B cell (primary cell): ENCODE measurements at regions not wholly inside any gene's neighbourhood (a gene's known extent, or its start where the extent isn't known, plus 50 kb on each side); places are given as distances from the start of the nearest gene placed in this dataset. TPM values are rescaled to one million over a fixed set of nuclear protein-coding genes. Genes with fewer than 3 reads are reported as not detected.

Source experiments
- ATAC-seq: fragments of 200-7000 bp; cut with Tn5 transposase; one replicate; pipeline ENCODE4 v1.10.0; 2021; ENCODE audit warnings: low read depth, mild to moderate bottlenecking, moderate number of reproducible peaks, moderate library complexity
- CTCF ChIA-PET: fragments of 350-600 bp; sonication (Branson Sonifier 250); formaldehyde crosslinking; loops from one replicate; lab custom pipeline; 2021; ENCODE audit warnings: antibody characterized with exemption, inconsistent platforms; lab: Charles Lee
- POLR2A ChIA-PET: fragments of 350-600 bp; sonication (Branson Sonifier 250); formaldehyde crosslinking; loops from one replicate; lab custom pipeline; 2021; ENCODE audit warnings: antibody characterized with exemption; lab: Charles Lee
- DNase-seq: peaks from one replicate; pipeline ENCODE4 v3.0.0; 2013
- H2AFZ ChIP-seq: 2 replicates; pipeline ENCODE4 v1.6.1; 2012; ENCODE audit warnings: mild to moderate bottlenecking, low read depth, low read length; ENCODE audit not compliant: insufficient read depth, poor library complexity, severe bottlenecking
- H3K27ac ChIP-seq, 2 donors: 1 replicate in 1 of 2; 2 replicates in 1 of 2; pipeline ENCODE4 v1.5.1; 2012 to 2013; ENCODE audit warnings: low read length in 2 of 2, mild to moderate bottlenecking in 2 of 2, moderate library complexity in 1 of 2
- H3K27me3 ChIP-seq, 4 experiments: fragments of 200-600 bp in 1 of 4; sonication (generic) in 1 of 4; replicated peaks in 1 of 4; 1 replicate in 2 of 4; 2 replicates in 2 of 4; pipeline versions ENCODE4 v1.6.1 to v1.7.0; 2013 to 2016; ENCODE audit warnings: low read length in 3 of 4, mild to moderate bottlenecking in 2 of 4, mixed read lengths in 1 of 4, moderate library complexity in 1 of 4; ENCODE audit not compliant: insufficient read depth in 4 of 4, control insufficient read depth in 3 of 4; ENCODE audit errors: control extremely low read depth in 1 of 4
- H3K36me3 ChIP-seq, 2 experiments: replicated peaks in 1 of 2; 1 replicate in 1 of 2; 2 replicates in 1 of 2; pipeline versions ENCODE4 v1.6.1 to v1.7.1; 2013; ENCODE audit warnings: low read length in 1 of 2; ENCODE audit not compliant: insufficient read depth in 2 of 2, control insufficient read depth in 1 of 2; ENCODE audit errors: control extremely low read depth in 1 of 2, extremely low read depth in 1 of 2
- H3K4me1 ChIP-seq, 2 donors: fragments of 200-600 bp in 1 of 2; sonication (generic) in 1 of 2; 1 replicate in 1 of 2; 2 replicates in 1 of 2; pipeline versions ENCODE4 v1.5.1 to v1.6.1; 2013 to 2017; ENCODE audit warnings: low read length in 2 of 2; ENCODE audit not compliant: control insufficient read depth in 2 of 2, insufficient read depth in 2 of 2
- H3K4me2 ChIP-seq: replicated peaks from 2 replicates; pipeline ENCODE3; 2012; ENCODE audit warnings: mild to moderate bottlenecking, low read depth, low read length; ENCODE audit not compliant: poor library complexity, severe bottlenecking
- H3K4me3 ChIP-seq, 5 experiments: fragments of 200-600 bp in 1 of 5; sonication (generic) in 1 of 5; 1 replicate in 3 of 5; 2 replicates in 2 of 5; pipeline versions ENCODE4 v1.5.1 to v1.7.0; 2011 to 2016; ENCODE audit warnings: low read length in 4 of 5, mild to moderate bottlenecking in 4 of 5, low read depth in 2 of 5, control low read depth in 1 of 5, moderate library complexity in 1 of 5; ENCODE audit not compliant: insufficient read depth in 1 of 5; ENCODE audit errors: control extremely low read depth in 1 of 5, extremely low read depth in 1 of 5
- H3K79me2 ChIP-seq: fragments of 200-600 bp; sonication (generic); one replicate; pipeline ENCODE4 v1.6.0; 2016; ENCODE audit warnings: low read length; ENCODE audit not compliant: control insufficient read depth, insufficient read depth
- H3K9ac ChIP-seq: fragments of 200-600 bp; sonication (generic); 2 replicates; pipeline ENCODE4 v1.6.1; 2017; ENCODE audit warnings: mild to moderate bottlenecking, low read length, moderate library complexity
- H3K9me3 ChIP-seq, 3 donors: one replicate each; pipeline versions ENCODE4 v1.6.1 to v1.7.1; 2013; ENCODE audit warnings: low read length in 2 of 3; ENCODE audit not compliant: control insufficient read depth in 2 of 3, insufficient read depth in 1 of 3; ENCODE audit errors: control extremely low read depth in 1 of 3
- H4K20me1 ChIP-seq: 2 replicates; pipeline ENCODE4 v1.6.0; 2012; ENCODE audit warnings: mild to moderate bottlenecking, low read length; ENCODE audit not compliant: insufficient read depth, control insufficient read depth, poor library complexity, severe bottlenecking
- H3K27ac Mint-ChIP-seq: one replicate; pipeline ENCODE4 v1.8.0; 2021; ENCODE audit warnings: mixed read lengths
- H3K27me3 Mint-ChIP-seq: one replicate; pipeline ENCODE4 v1.8.0; 2021; ENCODE audit warnings: mixed read lengths
- H3K4me1 Mint-ChIP-seq: one replicate; pipeline ENCODE4 v1.8.0; 2021; ENCODE audit warnings: mixed read lengths
- H3K4me3 Mint-ChIP-seq: one replicate; pipeline ENCODE4 v1.8.0; 2021; ENCODE audit warnings: mixed read lengths
- H3K9me3 Mint-ChIP-seq: one replicate; pipeline ENCODE4 v1.8.0; 2022; ENCODE audit warnings: mixed read lengths; ENCODE audit not compliant: insufficient read depth
- CTCF ChIP-seq: fragments of 200-600 bp; IDR thresholded peaks from one replicate; pipeline ENCODE4 v1.8.0; 2022; ENCODE audit warnings: antibody characterized with exemption, mild to moderate bottlenecking
- EZH2 ChIP-seq: IDR thresholded peaks from 2 replicates; pipeline ENCODE4 v1.6.1; 2012; ENCODE audit warnings: borderline replicate concordance, low read depth, mild to moderate bottlenecking, moderate library complexity, low read length; ENCODE audit not compliant: insufficient read depth, poor library complexity, severe bottlenecking
- WGBS: methylation state at CpG from one replicate; pipeline ENCODE4 v1.1.5; 2013; ENCODE audit warnings: missing lambda C conversion rate; ENCODE audit not compliant: insufficient coverage; 5-methylcytosine and 5-hydroxymethylcytosine counted together
- intact Hi-C: fragments of 100-400 bp; cut with micrococcal nuclease; formaldehyde crosslinking; loops from one replicate; pipeline ENCODE4 v1.10.0; 2022
- small RNA-seq: library from RNA; depleted of rRNA; stranded (forward); fragments of <200 nt; gene quantifications from one replicate; pipeline ENCODE3, GENCODE V24; 2012; ENCODE audit warnings: low replicate concordance, low read depth; ENCODE audit not compliant: insufficient read length

DNA sequence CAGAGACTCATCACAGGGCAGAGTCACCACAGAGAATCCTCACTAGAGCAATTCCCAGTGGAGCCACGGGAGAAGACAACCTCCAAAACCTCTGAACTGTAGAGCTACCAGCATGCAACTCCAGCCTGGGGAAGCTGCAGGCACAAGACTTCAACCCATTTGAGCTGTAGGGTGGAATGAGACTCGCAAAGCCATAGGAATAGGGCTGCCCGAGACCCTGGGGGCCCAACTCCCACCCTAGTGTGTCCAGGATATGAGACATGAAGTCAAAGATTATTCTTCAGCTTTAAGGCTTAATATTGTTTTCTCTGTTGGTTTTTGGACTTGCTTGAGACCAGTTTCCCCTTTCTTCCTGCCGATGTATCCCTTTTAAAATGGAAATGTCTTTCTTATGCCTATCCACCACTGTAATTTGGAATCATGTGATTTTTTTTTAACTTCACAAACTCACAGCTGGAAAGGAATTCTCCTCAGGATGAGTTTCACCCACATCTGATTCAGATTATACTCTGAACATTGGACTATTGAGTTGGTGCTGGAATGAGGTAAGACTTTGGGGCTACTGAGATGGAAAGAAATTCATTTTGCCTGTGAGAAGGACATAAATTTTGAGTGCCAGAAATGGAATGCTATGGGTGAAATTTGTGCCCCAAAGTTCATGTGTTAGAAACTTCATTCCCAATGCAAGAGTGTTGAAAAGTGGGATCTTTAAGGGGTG, 59.6 kb upstream of the ST6GALNAC5 start:
- CTCF ChIA-PET, result no interaction called here

More for the DNA sequence above, 59.6 kb upstream of the ST6GALNAC5 start:
- H2AFZ ChIP-seq, result no peak overlapping the region
- no peaks in the 10 kb centered on the region for H3K27me3 ChIP-seq
- Mint-ChIP-seq H3K27me3 (peaks cover 3% of the 10 kb centered on the region), H3K4me1 (no peaks in the 10 kb centered on the region), H3K9me3 (no peaks in the 10 kb centered on the region), H3K4me3 (no peak overlapping the region), H3K27ac (no peak overlapping the region)
- DNase-seq, result no peak
- WGBS, result 86% methylated on average over 2 of the region's 4 CpGs
- no peak overlapping the region for H3K4me2 ChIP-seq
- no peak overlapping the region for H3K9ac ChIP-seq
- H3K9me3 ChIP-seq, result no peaks in the 10 kb centered on the region
- H3K79me2 ChIP-seq, result no peaks in the 10 kb centered on the region
- POLR2A ChIA-PET, result no interaction called here
- ATAC-seq, result no peak
- no peak overlapping the region for H3K4me3 ChIP-seq
- no peak overlapping the region for H3K27ac ChIP-seq
- no peak for TF ChIP-seq CTCF
- TF ChIP-seq EZH2, result no peak
- intact Hi-C loops, result no loop called here
- H3K36me3 ChIP-seq, result no peaks in the 10 kb centered on the region
- H4K20me1 ChIP-seq, result no peaks in the 10 kb centered on the region
- H3K4me1 ChIP-seq, result no peaks in the 10 kb centered on the region

Small RNAs in the stretch of these regions (small RNA-seq; reads per million reads assigned to genes)
- gene RNU6-161P, result not detected
